Keratinocyte (primary cell): ENCODE measurements at regions not wholly inside any gene's neighbourhood (a gene's known extent, or its start where the extent isn't known, plus 50 kb on each side); places are given as distances from the start of the nearest gene placed in this dataset.

Experiments used
- DNase-seq: peaks from one replicate; pipeline ENCODE4 v3.0.0-alpha.2; 2011; ENCODE audit warnings: low read depth, missing footprints, low spot score
- FAIRE-seq: peaks from 2 replicates; lab custom pipeline; 2011; peaks lifted over from hg19 to GRCh38; lab: Jason Lieb, UNC
- H2AFZ ChIP-seq: 2 replicates; pipeline ENCODE4 v1.6.0; 2012; ENCODE audit warnings: low read length, control low read depth, inconsistent platforms; ENCODE audit not compliant: control insufficient read depth
- H3K27ac ChIP-seq: 2 replicates; pipeline ENCODE4 v1.5.1; 2011; ENCODE audit warnings: low read length; ENCODE audit not compliant: control insufficient read depth, insufficient read depth
- H3K27me3 ChIP-seq: 3 replicates; pipeline ENCODE4 v1.6.0; 2011; ENCODE audit warnings: low read length; ENCODE audit not compliant: control insufficient read depth, insufficient read depth; ENCODE audit errors: extremely low read depth
- H3K36me3 ChIP-seq, 2 experiments: 2 replicates in 1 of 2; 3 replicates in 1 of 2; pipeline ENCODE4 v1.5.1; 2011; ENCODE audit warnings: low read length in 2 of 2, mild to moderate bottlenecking in 1 of 2; ENCODE audit not compliant: control insufficient read depth in 2 of 2, insufficient read depth in 2 of 2; ENCODE audit errors: extremely low read depth in 1 of 2
- H3K4me1 ChIP-seq: 3 replicates; pipeline ENCODE4 v1.5.1; 2011; ENCODE audit warnings: low read length; ENCODE audit not compliant: control insufficient read depth, insufficient read depth; ENCODE audit errors: extremely low read depth
- H3K4me2 ChIP-seq: 3 replicates; pipeline ENCODE4 v1.6.0; 2011; ENCODE audit warnings: low read depth, low read length; ENCODE audit not compliant: control insufficient read depth, insufficient read depth; ENCODE audit errors: extremely low read depth
- H3K4me3 ChIP-seq, 3 experiments: fragments of 200-600 bp in 1 of 3; sonication (generic) in 1 of 3; 2 replicates in 2 of 3; 3 replicates in 1 of 3; pipeline ENCODE4 v1.5.1; 2011 to 2016; ENCODE audit warnings: low read length in 3 of 3, mild to moderate bottlenecking in 3 of 3, control low read depth in 2 of 3, inconsistent platforms in 1 of 3, low read depth in 1 of 3, mixed read lengths in 1 of 3, mixed run types in 1 of 3, moderate library complexity in 1 of 3; ENCODE audit not compliant: control insufficient read depth in 2 of 3, insufficient read depth in 2 of 3; ENCODE audit errors: extremely low read depth in 1 of 3
- H3K79me2 ChIP-seq: 2 replicates; pipeline ENCODE4 v1.6.0; 2012; ENCODE audit warnings: low read length; ENCODE audit not compliant: control insufficient read depth, insufficient read depth
- H3K9ac ChIP-seq: 3 replicates; pipeline ENCODE4 v1.6.0; 2011; ENCODE audit warnings: low read length; ENCODE audit not compliant: control insufficient read depth, insufficient read depth; ENCODE audit errors: extremely low read depth
- H3K9me1 ChIP-seq: 3 replicates; pipeline ENCODE4 v1.6.0; 2011; ENCODE audit warnings: low read length; ENCODE audit not compliant: control insufficient read depth, insufficient read depth; ENCODE audit errors: extremely low read depth
- H3K9me3 ChIP-seq: 2 replicates; pipeline ENCODE4 v1.5.1; 2012; ENCODE audit warnings: low read depth, low read length; ENCODE audit not compliant: control insufficient read depth
- H4K20me1 ChIP-seq: 3 replicates; pipeline ENCODE4 v1.6.0; 2011; ENCODE audit warnings: low read length; ENCODE audit not compliant: control insufficient read depth, insufficient read depth; ENCODE audit errors: extremely low read depth
- CTCF ChIP-seq, 3 experiments: IDR thresholded peaks in 1 of 3; conservative IDR thresholded peaks in 1 of 3; optimal IDR thresholded peaks in 1 of 3; 2 replicates in 2 of 3; 3 replicates in 1 of 3; pipeline versions ENCODE3 to v1.5.1; 2011; ENCODE audit warnings: low read length in 3 of 3, mild to moderate bottlenecking in 3 of 3, moderate library complexity in 2 of 3, control low read depth in 1 of 3, inconsistent platforms in 1 of 3; ENCODE audit not compliant: insufficient read depth in 2 of 3; ENCODE audit errors: extremely low read depth in 1 of 3
- EZH2 ChIP-seq: IDR thresholded peaks from one replicate; pipeline ENCODE4 v1.6.1; 2012; ENCODE audit warnings: inconsistent platforms, mild to moderate bottlenecking, low read length, moderate library complexity
- dilution Hi-C: fragments of 300-500 bp; cut with MboI; formaldehyde crosslinking; loops from one replicate; pipeline ENCODE4 v1.7.0; 2020; ENCODE audit warnings: low sequenced_read_pairs; ENCODE audit not compliant: extremely low pct_ligation_motif_present

- H3K9me1 ChIP-seq: no peaks in the 10 kb centered on the region
- no peak overlapping the region for H3K4me2 ChIP-seq
- H3K9ac ChIP-seq: no peak overlapping the region
- FAIRE-seq (no peak), DNase-seq (no peak)
- no peaks in the 10 kb centered on the region for H3K9me3 ChIP-seq
- no peaks in the 10 kb centered on the region for H4K20me1 ChIP-seq
- H3K4me1 ChIP-seq: no peaks in the 10 kb centered on the region
- H3K27ac ChIP-seq: no peak overlapping the region
- H3K79me2 ChIP-seq: no peaks in the 10 kb centered on the region
- dilution Hi-C loops: no loop called here
- H3K27me3 ChIP-seq: no peaks in the 10 kb centered on the region
- no peak for TF ChIP-seq EZH2
- TF ChIP-seq CTCF (optimal IDR thresholded peaks at IDR 0.05 in 1 of 3, IDR thresholded peaks at IDR 0.05 in 1 of 3, conservative IDR thresholded peaks at IDR 0.05 in 1 of 3; ENCODE audit: extremely low read depth in 1 of 3, insufficient read depth in 2 of 3, low read length in 3 of 3): no peak
- no peaks in the 10 kb centered on the region for H3K36me3 ChIP-seq
- no peak overlapping the region for H2AFZ ChIP-seq
- no peak overlapping the region for H3K4me3 ChIP-seq
These were observed 427.8 kb downstream of the ZNF521 start for GRCh38 chr18:24924066-24924716.

- Histone ChIP-seq H2AFZ (no peak overlapping the region), H3K79me2 (no peaks in the 10 kb centered on the region), H3K4me2 (no peak overlapping the region), H3K9me3 (no peaks in the 10 kb centered on the region), H3K4me3 (no peak overlapping the region), H4K20me1 (no peaks in the 10 kb centered on the region), H3K27me3 (no peaks in the 10 kb centered on the region), H3K36me3 (no peaks in the 10 kb centered on the region), H3K27ac (no peak overlapping the region), H3K9me1 (no peaks in the 10 kb centered on the region), H3K9ac (no peak overlapping the region), H3K4me1 (no peaks in the 10 kb centered on the region)
- no peak for FAIRE-seq
- no peak for DNase-seq
- dilution Hi-C loops: no loop called here
- TF ChIP-seq EZH2 (no peak), CTCF (optimal IDR thresholded peaks at IDR 0.05 in 1 of 3, IDR thresholded peaks at IDR 0.05 in 1 of 3, conservative IDR thresholded peaks at IDR 0.05 in 1 of 3; ENCODE audit: extremely low read depth in 1 of 3, insufficient read depth in 2 of 3, low read length in 3 of 3) (no peak)
These were observed 425.3 kb downstream of the ZNF521 start for GRCh38 chr18:24926649-24927048.
